GM19043 (cell line): ENCODE measurements at regions not wholly inside any gene's neighbourhood (a gene's known extent, or its start where the extent isn't known, plus 50 kb on each side); places are given as distances from the start of the nearest gene placed in this dataset.
A peak's percentile ranks its signal among the peaks of the same experiment; 100 is the strongest.
"Not testable (repeated sequence)": the region's sequence is repeated elsewhere in the genome, so short reads cannot be mapped to it uniquely, and the experiment has no call there.

Experiments used
- ATAC-seq: cut with Tn5 transposase; IDR thresholded peaks from one replicate; pipeline ENCODE4 v1.9.1; 2021; ENCODE audit warnings: low read depth; ENCODE audit not compliant: unreplicated experiment

DNA sequence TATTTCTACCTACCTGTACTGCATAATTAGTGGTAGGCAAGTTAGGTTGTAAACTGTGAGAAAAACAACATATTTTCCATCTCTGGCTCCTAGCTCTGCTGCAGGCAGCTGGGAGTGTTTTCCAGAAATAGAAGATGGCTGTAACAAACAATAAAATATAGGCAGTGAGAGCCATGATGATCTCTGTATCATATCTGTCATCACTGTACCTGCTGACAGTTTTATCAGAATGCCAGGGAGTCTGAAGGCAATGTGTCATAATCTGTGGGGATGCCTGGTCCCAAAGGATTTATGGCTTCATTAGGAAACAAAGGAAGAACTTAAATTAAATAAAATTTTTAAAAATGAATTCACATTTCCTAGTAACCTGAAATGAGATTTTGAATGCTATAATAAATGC lies 160.9 kb upstream of the SMIM30 start:
- ATAC-seq, result no peak

DNA sequence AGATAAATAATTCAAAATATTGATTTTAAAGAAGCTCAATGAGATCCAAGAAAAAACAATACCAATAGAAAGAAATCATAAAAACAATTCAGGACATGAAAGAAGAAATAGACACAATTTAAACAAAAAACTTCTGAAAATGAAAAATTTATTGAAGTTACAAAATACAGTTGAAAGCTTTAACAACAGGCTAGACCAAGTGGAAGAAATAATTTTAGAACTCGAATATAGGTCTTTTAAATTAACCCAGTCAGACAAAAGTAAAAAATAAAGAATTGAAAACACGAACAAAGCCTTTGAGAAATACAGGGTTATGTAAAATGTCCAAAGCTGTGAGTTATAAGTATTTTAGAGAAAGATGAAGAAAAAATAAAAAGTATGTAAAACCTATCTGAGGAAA lies 152.4 kb upstream of the SMIM30 start:
- ATAC-seq, result no peak

- ATAC-seq, result not testable (repeated sequence)
These were observed 151.2 kb upstream of the SMIM30 start for GRCh38 chr7:113269592-113269991.

DNA sequence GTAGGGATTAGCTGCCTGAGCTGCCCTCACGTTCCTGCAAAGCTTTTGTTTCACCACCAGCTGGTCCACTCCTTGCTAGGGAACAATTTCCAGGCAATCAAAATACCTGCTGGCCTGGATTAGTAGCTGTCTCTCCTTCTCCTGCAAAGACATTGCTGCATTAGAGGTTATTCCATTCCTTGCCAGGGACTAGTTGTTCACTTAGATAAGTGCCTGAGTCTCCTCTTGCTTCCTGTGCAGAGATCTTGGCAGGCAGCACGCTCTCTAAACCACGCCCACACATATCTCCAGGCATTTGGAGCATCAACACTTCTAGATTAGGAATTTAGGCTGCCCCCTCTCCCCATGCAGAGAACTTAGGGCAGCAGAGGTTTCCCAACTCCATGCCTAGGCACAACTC lies 150.4 kb upstream of the SMIM30 start:
- no peak for ATAC-seq

GRCh38 chr7:113267885-113268284 lies 149.5 kb upstream of the SMIM30 start:
- ATAC-seq, result no peak

DNA sequence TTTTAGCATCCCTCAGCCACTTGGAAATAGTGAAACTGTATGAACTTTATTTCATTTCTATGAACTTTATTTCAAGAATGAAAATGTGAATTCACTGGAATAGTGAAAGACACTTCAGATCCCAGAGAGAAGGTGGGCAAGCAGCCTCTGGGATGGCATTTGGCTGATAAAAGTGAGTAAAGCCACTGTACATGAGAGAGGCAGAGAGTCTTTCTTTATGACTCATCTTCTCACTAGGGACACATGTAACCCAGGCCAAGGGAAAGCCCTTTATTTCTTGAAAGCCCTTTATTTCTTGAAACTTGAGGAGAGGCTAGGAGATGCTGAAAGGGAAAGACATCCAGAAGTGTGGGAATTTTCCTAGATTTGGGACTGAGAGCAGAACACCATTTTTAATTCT lies 148.9 kb upstream of the SMIM30 start:
- peak; percentile 57 for ATAC-seq

GRCh38 chr7:113263749-113264148 lies 145.4 kb upstream of the SMIM30 start:
- no peak for ATAC-seq

DNA sequence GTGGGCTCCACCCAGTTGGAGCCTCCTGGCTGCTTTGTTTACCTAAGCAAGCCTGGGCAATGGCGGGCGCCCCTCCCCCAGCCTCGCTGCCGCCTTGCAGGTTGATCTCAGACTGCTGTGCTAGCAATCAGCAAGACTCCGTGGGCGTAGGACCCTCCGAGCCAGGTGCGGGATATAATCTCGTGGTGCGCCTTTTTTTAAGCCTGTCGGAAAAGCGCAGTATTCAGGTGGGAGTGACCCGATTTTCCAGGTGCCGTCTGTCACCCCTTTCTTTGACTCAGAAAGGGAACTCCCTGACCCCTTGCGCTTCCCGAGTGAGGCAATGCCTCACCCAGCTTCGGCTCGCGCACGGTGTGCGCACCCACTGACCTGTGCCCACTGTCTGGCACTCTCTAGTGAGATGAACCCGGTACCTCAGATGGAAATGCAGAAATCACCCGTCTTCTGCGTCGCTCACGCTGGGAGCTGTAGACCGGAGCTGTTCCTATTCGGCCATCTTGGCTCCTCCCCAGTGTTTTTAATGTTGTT lies 144.9 kb upstream of the SMIM30 start:
- ATAC-seq, result not testable (repeated sequence)

DNA sequence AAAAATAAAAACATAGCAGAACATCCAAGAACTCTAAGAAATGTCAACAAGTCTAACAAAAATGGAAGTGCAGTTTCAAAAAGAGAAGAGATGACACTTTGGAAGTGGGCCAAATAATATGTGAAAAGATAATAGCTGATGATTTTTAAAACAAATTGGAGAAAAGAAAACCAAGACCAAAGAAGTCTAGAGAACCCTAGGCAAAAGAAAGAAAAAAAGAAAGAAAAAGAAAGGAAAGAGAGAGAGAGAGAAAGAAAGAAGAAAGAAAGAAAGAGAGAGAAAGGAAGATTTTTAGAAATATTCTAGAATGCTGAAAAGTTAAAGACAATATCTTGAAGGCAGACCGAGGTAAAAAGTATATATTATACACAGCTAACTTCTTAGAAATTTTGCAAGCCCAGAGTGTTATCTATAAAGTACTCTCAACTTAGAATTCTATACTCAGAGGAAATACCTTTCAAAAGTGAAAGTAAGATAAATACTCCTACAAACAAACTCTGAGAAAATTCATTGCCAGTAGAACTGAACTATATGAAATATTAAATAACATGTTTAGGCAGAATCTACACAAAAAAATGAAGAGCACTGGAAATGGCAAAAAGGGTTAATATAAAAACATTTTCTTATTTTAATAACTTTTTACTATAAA lies 138.7 kb upstream of the SMIM30 start:
- no peak for ATAC-seq

DNA sequence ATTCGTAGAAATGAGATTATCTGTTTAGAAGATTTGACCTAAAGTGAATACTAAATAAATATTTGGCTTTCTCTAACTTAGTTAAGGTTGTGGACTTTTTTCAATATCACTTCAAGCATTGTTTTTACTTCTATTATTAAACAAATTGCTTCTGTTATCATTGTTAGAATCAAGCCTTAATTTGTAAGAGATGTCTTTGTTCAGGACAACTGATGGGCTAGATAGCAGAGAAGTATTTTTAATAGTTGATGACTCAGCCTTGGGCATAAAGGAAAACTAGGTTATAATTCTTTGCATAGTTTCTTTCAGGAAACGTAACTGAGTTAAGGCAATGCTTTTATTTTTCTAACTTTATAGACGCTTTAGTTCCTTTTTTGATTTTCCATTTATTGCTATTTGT lies 128.8 kb upstream of the SMIM30 start:
- no peak for ATAC-seq

- ATAC-seq, result no peak
These were observed 128.4 kb upstream of the SMIM30 start for GRCh38 chr7:113246738-113247137.

DNA sequence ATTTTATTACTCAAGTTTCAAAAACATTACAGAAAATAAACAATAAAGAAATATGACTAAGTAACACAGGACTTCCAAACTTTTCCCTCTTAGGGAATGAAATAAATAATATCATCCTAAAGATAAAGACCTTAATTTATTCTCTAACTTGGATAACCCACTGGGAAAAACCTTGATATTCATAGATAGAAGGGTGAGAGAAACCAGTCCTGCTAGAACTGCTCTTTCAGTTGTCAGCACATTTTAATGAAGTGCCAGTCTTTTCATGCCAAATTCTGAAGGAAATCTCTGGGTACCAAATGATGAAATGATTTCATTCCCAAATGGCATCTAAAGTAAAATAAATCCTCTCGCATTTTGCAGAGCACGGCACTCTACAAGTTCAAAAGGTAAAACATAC lies 114.5 kb upstream of the SMIM30 start:
- ATAC-seq, result no peak

DNA sequence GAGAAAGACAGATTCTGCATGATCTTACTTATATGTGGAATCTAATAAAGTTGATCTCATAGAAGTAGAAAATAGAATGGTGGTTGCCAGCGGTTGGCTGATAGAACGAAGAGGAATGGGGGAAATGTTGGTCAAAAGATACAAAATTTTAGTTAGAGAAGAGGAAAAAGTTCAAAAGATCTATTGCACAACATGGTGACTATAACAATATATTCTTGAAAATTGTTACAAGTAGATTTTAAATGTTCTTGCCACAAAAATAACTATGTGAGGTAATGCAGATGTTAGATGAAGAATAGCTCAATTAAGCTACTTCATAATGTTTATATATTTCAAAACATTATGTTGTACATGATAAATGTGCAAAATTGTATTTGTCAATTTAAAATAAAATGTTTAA lies 112.3 kb upstream of the SMIM30 start:
- no peak for ATAC-seq

GRCh38 chr7:113217314-113217713 lies 99.0 kb upstream of the SMIM30 start:
- no peak for ATAC-seq

DNA sequence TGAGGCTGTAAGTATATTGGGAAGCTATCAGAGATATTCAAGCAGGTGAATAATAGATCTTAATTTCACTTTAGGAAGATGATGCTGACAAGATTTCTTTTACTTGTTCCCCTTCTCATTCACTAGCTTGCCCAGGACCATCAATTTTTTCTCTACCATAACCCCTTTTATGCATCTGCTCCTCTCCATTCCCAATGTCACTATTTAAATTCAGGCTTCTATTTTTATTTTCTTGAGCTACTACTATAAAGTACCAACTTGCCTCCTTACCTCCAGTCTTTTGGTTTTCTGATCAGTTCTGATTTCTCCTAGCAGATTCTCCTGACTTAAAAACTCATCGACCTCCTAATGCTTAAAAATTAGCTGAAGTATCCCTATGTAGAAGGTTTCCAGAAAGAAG lies 97.7 kb upstream of the SMIM30 start:
- ATAC-seq, result no peak

- no peak for ATAC-seq
These were observed 91.3 kb upstream of the SMIM30 start for GRCh38 chr7:113209449-113210203.

GRCh38 chr7:113207931-113208330 lies 89.6 kb upstream of the SMIM30 start:
- ATAC-seq, result no peak

- ATAC-seq, result no peak
These were observed 89.1 kb upstream of the SMIM30 start for GRCh38 chr7:113207441-113207840.

GRCh38 chr7:113204415-113204814 lies 86.1 kb upstream of the SMIM30 start:
- ATAC-seq, result no peak

- no peak for ATAC-seq
These were observed 83.9 kb upstream of the SMIM30 start for GRCh38 chr7:113202284-113202683.

DNA sequence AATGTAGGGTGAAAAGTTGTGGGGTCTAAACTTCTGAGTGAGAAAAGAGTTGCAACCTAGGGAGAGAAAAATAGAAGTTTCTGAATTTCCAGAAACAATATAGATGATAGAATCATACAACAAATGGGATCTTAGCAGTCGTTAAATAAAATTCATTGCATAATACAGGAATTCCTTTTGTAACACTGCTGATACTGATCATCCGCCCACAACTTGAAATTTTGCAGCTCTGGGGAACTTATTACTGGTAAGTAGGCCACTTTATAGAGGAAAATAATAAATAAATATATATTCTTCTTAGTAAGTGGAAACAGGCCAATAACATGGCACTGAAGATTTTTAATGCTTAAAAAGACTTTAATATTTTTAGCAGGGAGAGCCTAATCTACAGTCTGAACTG lies 81.9 kb upstream of the SMIM30 start:
- no peak for ATAC-seq

DNA sequence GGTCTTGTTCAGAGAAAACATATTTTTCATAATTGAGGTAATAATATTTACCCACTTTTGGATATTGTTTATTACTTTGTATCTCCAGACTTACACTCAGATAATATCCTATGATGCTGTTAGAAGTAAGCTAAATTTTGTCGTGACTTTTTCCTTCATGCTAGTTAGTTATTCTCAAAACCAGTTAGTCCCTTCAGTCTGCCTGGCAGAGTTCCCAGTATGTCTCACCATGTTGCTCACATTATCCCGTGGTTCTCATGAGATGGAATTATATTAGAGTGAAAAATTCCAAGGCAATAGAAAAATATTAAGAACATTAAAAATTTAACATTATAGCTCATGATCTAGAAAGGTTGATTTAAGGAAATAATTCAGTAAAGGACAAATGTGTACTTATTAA lies 81.5 kb upstream of the SMIM30 start:
- no peak for ATAC-seq
